HUES6 (cell line): ENCODE measurements at regions not wholly inside any gene's neighbourhood (a gene's known extent, or its start where the extent isn't known, plus 50 kb on each side); places are given as distances from the start of the nearest gene placed in this dataset.
"Not testable (repeated sequence)": the region's sequence is repeated elsewhere in the genome, so short reads cannot be mapped to it uniquely, and the experiment has no call there.

ENCODE experiments used
- H3K27ac ChIP-seq: 2 replicates; pipeline ENCODE4 v1.7.0; 2013; ENCODE audit warnings: low read depth, mild to moderate bottlenecking, low read length, inconsistent platforms
- H3K27me3 ChIP-seq: 2 replicates; pipeline ENCODE4 v1.6.1; 2013; ENCODE audit warnings: low read length; ENCODE audit not compliant: control insufficient read depth, insufficient read depth
- H3K36me3 ChIP-seq: 2 replicates; pipeline ENCODE4 v1.6.1; 2013; ENCODE audit warnings: low read length; ENCODE audit not compliant: control insufficient read depth, insufficient read depth
- H3K4me1 ChIP-seq: 2 replicates; pipeline ENCODE4 v1.6.1; 2013; ENCODE audit warnings: low read length; ENCODE audit not compliant: control insufficient read depth, insufficient read depth
- H3K4me3 ChIP-seq: 2 replicates; pipeline ENCODE4 v1.5.1; 2013; ENCODE audit warnings: low read depth, low read length
- H3K9ac ChIP-seq: one replicate; pipeline ENCODE4 v1.6.1; 2013; ENCODE audit warnings: mild to moderate bottlenecking, low read length
- H3K9me3 ChIP-seq: 2 replicates; pipeline ENCODE4 v1.6.1; 2013; ENCODE audit warnings: low read depth, low read length; ENCODE audit not compliant: control insufficient read depth, insufficient read depth

DNA sequence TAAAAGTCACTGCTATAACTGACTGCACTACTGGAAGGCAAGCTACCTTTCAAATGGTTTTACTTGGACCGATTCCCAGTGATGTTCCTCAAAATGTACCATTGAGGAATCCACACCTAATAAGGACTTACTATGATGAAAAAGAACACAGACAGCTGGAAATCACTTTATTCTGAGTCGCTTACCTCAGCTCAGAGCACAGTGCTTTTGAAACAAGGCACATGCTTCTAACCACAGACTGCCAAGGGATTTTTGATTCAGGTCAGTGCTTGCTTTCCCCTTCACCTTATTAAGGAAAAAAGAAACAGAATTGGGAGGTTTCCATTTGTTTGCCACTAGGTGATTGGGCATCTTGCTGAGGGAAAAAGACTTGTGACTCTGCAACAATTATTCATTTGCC lies 707.5 kb upstream of the FSHR start:
- Histone ChIP-seq H3K27me3 (no peaks in the 10 kb centered on the region), H3K36me3 (no peaks in the 10 kb centered on the region), H3K4me3 (no peak overlapping the region), H3K4me1 (no peaks in the 10 kb centered on the region), H3K9me3 (no peaks in the 10 kb centered on the region), H3K27ac (no peak overlapping the region), H3K9ac (no peak overlapping the region)

GRCh38 chr2:49860834-49861233 lies 706.5 kb upstream of the FSHR start:
- H3K4me1 ChIP-seq: no peaks in the 10 kb centered on the region
- H3K27me3 ChIP-seq: no peaks in the 10 kb centered on the region
- H3K9me3 ChIP-seq: no peaks in the 10 kb centered on the region
- H3K9ac ChIP-seq: no peak overlapping the region
- no peaks in the 10 kb centered on the region for H3K36me3 ChIP-seq
- no peak overlapping the region for H3K27ac ChIP-seq
- no peak overlapping the region for H3K4me3 ChIP-seq

DNA sequence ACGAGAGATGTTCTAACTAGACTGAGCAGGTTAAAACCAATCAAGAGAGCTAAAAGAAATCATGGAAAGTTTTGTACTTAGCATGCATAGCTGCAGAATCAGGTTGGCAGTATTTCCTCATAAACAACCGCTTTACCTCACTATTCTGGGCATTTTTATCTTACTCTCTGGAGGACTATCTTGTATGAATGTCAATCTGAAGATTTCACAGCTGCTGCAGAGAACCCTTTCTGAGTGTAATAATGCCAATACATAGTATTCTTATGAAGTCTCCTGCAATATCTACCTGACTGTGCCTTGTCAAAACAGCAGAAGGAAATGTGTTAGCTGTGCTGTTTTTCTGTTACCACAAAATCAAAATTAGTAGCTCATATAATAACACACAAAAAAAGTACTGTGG lies 705.9 kb upstream of the FSHR start:
- Histone ChIP-seq H3K9ac (no peak overlapping the region), H3K4me3 (no peak overlapping the region), H3K27me3 (no peaks in the 10 kb centered on the region), H3K27ac (no peak overlapping the region), H3K4me1 (no peaks in the 10 kb centered on the region), H3K9me3 (no peaks in the 10 kb centered on the region), H3K36me3 (no peaks in the 10 kb centered on the region)

GRCh38 chr2:49858657-49859056 lies 704.3 kb upstream of the FSHR start:
- no peaks in the 10 kb centered on the region for H3K27me3 ChIP-seq
- H3K9ac ChIP-seq: no peak overlapping the region
- no peak overlapping the region for H3K27ac ChIP-seq
- no peaks in the 10 kb centered on the region for H3K36me3 ChIP-seq
- no peaks in the 10 kb centered on the region for H3K9me3 ChIP-seq
- no peaks in the 10 kb centered on the region for H3K4me1 ChIP-seq
- H3K4me3 ChIP-seq: no peak overlapping the region

DNA sequence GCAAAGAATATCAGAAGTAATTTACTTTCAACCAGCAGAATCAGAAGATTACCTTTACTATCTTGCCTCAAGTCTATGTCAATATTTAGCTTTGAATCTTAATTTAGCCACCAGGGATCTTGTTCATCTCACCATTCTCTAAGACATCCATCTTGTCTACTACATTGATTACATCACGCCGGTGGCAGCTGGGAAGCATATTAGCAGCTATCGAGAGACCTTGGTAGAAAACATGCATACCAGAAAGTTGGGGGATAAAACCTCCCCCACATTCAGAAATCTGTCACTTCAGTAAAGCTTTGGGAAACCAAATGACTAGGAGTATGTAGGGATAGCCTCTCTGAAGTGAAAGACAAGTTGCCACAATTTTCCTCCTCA lies 703.8 kb upstream of the FSHR start:
- no peaks in the 10 kb centered on the region for H3K9me3 ChIP-seq
- H3K4me3 ChIP-seq: no peak overlapping the region
- no peak overlapping the region for H3K27ac ChIP-seq
- H3K9ac ChIP-seq: no peak overlapping the region
- H3K36me3 ChIP-seq: no peaks in the 10 kb centered on the region
- H3K27me3 ChIP-seq: no peaks in the 10 kb centered on the region
- no peaks in the 10 kb centered on the region for H3K4me1 ChIP-seq

GRCh38 chr2:49857371-49858112 lies 703.2 kb upstream of the FSHR start:
- no peak overlapping the region for H3K27ac ChIP-seq
- H3K27me3 ChIP-seq: no peaks in the 10 kb centered on the region
- H3K36me3 ChIP-seq: no peaks in the 10 kb centered on the region
- H3K9me3 ChIP-seq: no peaks in the 10 kb centered on the region
- H3K9ac ChIP-seq: no peak overlapping the region
- no peaks in the 10 kb centered on the region for H3K4me1 ChIP-seq
- H3K4me3 ChIP-seq: no peak overlapping the region

- Histone ChIP-seq H3K9ac (no peak overlapping the region), H3K4me3 (no peak overlapping the region), H3K9me3 (peaks cover 3% of the 10 kb centered on the region; the same call in 1 of the 2 replicates), H3K27me3 (no peaks in the 10 kb centered on the region), H3K36me3 (no peaks in the 10 kb centered on the region), H3K27ac (no peak overlapping the region), H3K4me1 (0 out of 2 replicates have a peak, but pooled peaks cover 5% of the 10 kb centered on the region)
Measured at GRCh38 chr2:49845671-49846070, 691.4 kb upstream of the FSHR start.

DNA sequence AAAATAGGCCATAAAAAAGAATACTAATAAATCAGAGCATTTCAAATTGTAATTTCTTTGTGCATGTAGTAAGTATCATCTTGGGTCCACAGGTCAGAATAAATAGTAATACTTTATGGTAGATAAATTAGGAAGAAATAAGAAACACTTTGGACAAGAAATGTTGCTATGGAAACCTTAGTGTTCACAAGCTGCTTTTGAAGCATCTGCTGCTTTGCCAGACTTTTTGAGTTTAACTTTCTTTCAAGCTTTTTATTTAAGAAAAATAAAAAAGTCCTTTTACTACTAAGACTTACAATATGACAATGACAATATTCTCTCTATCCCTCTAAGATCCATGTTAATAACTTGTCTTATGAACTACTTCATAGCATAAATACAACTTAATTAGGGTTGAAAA lies 690.7 kb upstream of the FSHR start:
- H3K36me3 ChIP-seq: no peaks in the 10 kb centered on the region
- no peak overlapping the region for H3K27ac ChIP-seq
- H3K9me3 ChIP-seq: peaks cover 3% of the 10 kb centered on the region; the same call in 1 of the 2 replicates
- H3K4me1 ChIP-seq: 0 out of 2 replicates have a peak, but pooled peaks cover 5% of the 10 kb centered on the region
- no peaks in the 10 kb centered on the region for H3K27me3 ChIP-seq
- no peak overlapping the region for H3K4me3 ChIP-seq
- no peak overlapping the region for H3K9ac ChIP-seq

- not testable (repeated sequence) for H3K9ac ChIP-seq, H3K27ac ChIP-seq, H3K27me3 ChIP-seq, H3K4me1 ChIP-seq, H3K36me3 ChIP-seq, H3K9me3 ChIP-seq, H3K4me3 ChIP-seq
Measured at GRCh38 chr2:49844113-49844512, 689.8 kb upstream of the FSHR start.

GRCh38 chr2:49843314-49843713 lies 689.0 kb upstream of the FSHR start:
- H3K9me3 ChIP-seq: peaks cover 3% of the 10 kb centered on the region; the same call in 1 of the 2 replicates
- no peak overlapping the region for H3K27ac ChIP-seq
- H3K36me3 ChIP-seq: no peaks in the 10 kb centered on the region
- H3K9ac ChIP-seq: no peak overlapping the region
- H3K4me1 ChIP-seq: 0 out of 2 replicates have a peak, but pooled peaks cover 5% of the 10 kb centered on the region
- no peak overlapping the region for H3K4me3 ChIP-seq
- no peaks in the 10 kb centered on the region for H3K27me3 ChIP-seq

DNA sequence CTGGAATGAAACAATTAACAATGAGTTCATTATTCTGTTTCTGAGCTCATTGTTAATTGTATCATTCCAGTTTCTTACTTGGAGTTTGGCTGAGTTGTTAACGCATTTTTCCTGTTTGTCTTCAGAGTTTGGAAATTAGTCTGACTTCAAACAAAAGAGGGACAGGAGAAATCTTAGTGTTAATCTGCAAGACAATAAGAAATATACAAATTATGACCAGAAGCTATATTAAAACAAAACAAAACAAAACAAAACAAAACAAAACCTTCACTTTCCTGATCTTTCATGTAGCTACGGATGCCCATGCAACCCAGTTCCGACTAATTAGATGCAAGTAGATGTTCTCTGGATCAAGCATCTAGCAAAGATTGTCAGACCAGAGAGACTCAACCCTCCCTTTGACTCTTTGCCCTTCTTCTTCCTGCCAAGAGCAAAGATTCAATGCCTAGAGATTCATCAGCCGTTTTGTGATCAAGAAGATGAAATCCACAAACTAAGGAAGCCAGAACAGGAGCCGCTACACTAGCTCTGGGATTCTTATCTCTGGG lies 686.2 kb upstream of the FSHR start:
- peaks cover 3% of the 10 kb centered on the region; the same call in 1 of the 2 replicates for H3K9me3 ChIP-seq
- H3K4me3 ChIP-seq: no peak overlapping the region
- H3K27me3 ChIP-seq: no peaks in the 10 kb centered on the region
- peaks cover 3% of the 10 kb centered on the region; the same call in 1 of the 2 replicates for H3K4me1 ChIP-seq
- no peaks in the 10 kb centered on the region for H3K36me3 ChIP-seq
- no peak overlapping the region for H3K9ac ChIP-seq
- no peak overlapping the region for H3K27ac ChIP-seq
